ENCODE measurements at regions not wholly inside any gene's neighbourhood (a gene's known extent, or its start where the extent isn't known, plus 50 kb on each side); places are given as distances from the start of the nearest gene placed in this dataset.
A peak's percentile ranks its signal among the peaks of the same experiment; 100 is the strongest.

- H3K9ac ChIP-seq (ENCODE audit: insufficient read depth, low read length): no peak overlapping the region
- TF ChIP-seq CTCF (conservative IDR thresholded peaks at IDR 0.05 in 1 of 2, IDR thresholded peaks at IDR 0.05 in 1 of 2; ENCODE audit: low read depth in 1 of 2, low read length in 2 of 2) (no peak), EZH2 (IDR thresholded peaks at IDR 0.05; ENCODE audit: low read length, missing control alignments) (no peak)
- no peak for DNase-seq (ENCODE audit: low read depth in 2 of 2)
- H3K79me2 ChIP-seq (ENCODE audit: control insufficient read depth, insufficient read depth, low read length): no peaks in the 10 kb centered on the region
- H3K4me2 ChIP-seq (ENCODE audit: extremely low read depth, insufficient read depth, low read length): no peak overlapping the region
- no peaks in the 10 kb centered on the region for H3K27me3 ChIP-seq (ENCODE audit: control insufficient read depth, insufficient read depth, low read length)
- H3K36me3 ChIP-seq (ENCODE audit: control insufficient read depth, insufficient read depth, low read length): no peaks in the 10 kb centered on the region
- H2AFZ ChIP-seq (ENCODE audit: low read length): no peak overlapping the region
- no peak overlapping the region for H3K4me3 ChIP-seq (replicated peaks in 1 of 4; ENCODE audit: control extremely low read depth in 1 of 4, insufficient read depth in 1 of 4, low read depth in 3 of 4, low read length in 4 of 4)
- H4K20me1 ChIP-seq (ENCODE audit: control insufficient read depth, extremely low read depth, insufficient read depth, low read length): no peaks in the 10 kb centered on the region
- no peak overlapping the region for H3K27ac ChIP-seq (ENCODE audit: insufficient read depth, low read length)
- H3K9me3 ChIP-seq (ENCODE audit: control insufficient read depth, insufficient read depth, low read depth, low read length): no peaks in the 10 kb centered on the region
- H3K4me1 ChIP-seq (ENCODE audit: control insufficient read depth, extremely low read depth, insufficient read depth, low read length): no peaks in the 10 kb centered on the region
These were observed 193.7 kb upstream of the TLE4 start for GRCh38 chr9:79378107-79378506.

GRCh38 chr9:79382044-79382443 is 189.7 kb upstream of the TLE4 start:
- H3K4me2 ChIP-seq (ENCODE audit: extremely low read depth, insufficient read depth, low read length): no peak overlapping the region
- DNase-seq (ENCODE audit: low read depth in 2 of 2): no peak
- TF ChIP-seq EZH2 (IDR thresholded peaks at IDR 0.05; ENCODE audit: low read length, missing control alignments) (no peak), CTCF (conservative IDR thresholded peaks at IDR 0.05 in 1 of 2, IDR thresholded peaks at IDR 0.05 in 1 of 2; ENCODE audit: low read depth in 1 of 2, low read length in 2 of 2) (no peak)
- H3K4me1 ChIP-seq (ENCODE audit: control insufficient read depth, extremely low read depth, insufficient read depth, low read length): no peaks in the 10 kb centered on the region
- H3K36me3 ChIP-seq (ENCODE audit: control insufficient read depth, insufficient read depth, low read length): no peaks in the 10 kb centered on the region
- no peak overlapping the region for H3K27ac ChIP-seq (ENCODE audit: insufficient read depth, low read length)
- H3K4me3 ChIP-seq (replicated peaks in 1 of 4; ENCODE audit: control extremely low read depth in 1 of 4, insufficient read depth in 1 of 4, low read depth in 3 of 4, low read length in 4 of 4): no peak overlapping the region
- H3K27me3 ChIP-seq (ENCODE audit: control insufficient read depth, insufficient read depth, low read length): no peaks in the 10 kb centered on the region
- H3K9ac ChIP-seq (ENCODE audit: insufficient read depth, low read length): no peak overlapping the region
- H3K9me3 ChIP-seq (ENCODE audit: control insufficient read depth, insufficient read depth, low read depth, low read length): no peaks in the 10 kb centered on the region
- H4K20me1 ChIP-seq (ENCODE audit: control insufficient read depth, extremely low read depth, insufficient read depth, low read length): no peaks in the 10 kb centered on the region
- no peaks in the 10 kb centered on the region for H3K79me2 ChIP-seq (ENCODE audit: control insufficient read depth, insufficient read depth, low read length)
- H2AFZ ChIP-seq (ENCODE audit: low read length): no peak overlapping the region

- Histone ChIP-seq H3K4me3 (replicated peaks in 1 of 4; ENCODE audit: control extremely low read depth in 1 of 4, insufficient read depth in 1 of 4, low read depth in 3 of 4, low read length in 4 of 4) (no peak overlapping the region), H3K4me1 (ENCODE audit: control insufficient read depth, extremely low read depth, insufficient read depth, low read length) (no peaks in the 10 kb centered on the region), H3K4me2 (ENCODE audit: extremely low read depth, insufficient read depth, low read length) (no peak overlapping the region), H3K9me3 (ENCODE audit: control insufficient read depth, insufficient read depth, low read depth, low read length) (no peaks in the 10 kb centered on the region), H2AFZ (ENCODE audit: low read length) (no peak overlapping the region), H3K79me2 (ENCODE audit: control insufficient read depth, insufficient read depth, low read length) (no peaks in the 10 kb centered on the region), H3K36me3 (ENCODE audit: control insufficient read depth, insufficient read depth, low read length) (no peaks in the 10 kb centered on the region), H3K27me3 (ENCODE audit: control insufficient read depth, insufficient read depth, low read length) (no peaks in the 10 kb centered on the region), H3K27ac (ENCODE audit: insufficient read depth, low read length) (no peak overlapping the region), H4K20me1 (ENCODE audit: control insufficient read depth, extremely low read depth, insufficient read depth, low read length) (no peaks in the 10 kb centered on the region), H3K9ac (ENCODE audit: insufficient read depth, low read length) (no peak overlapping the region)
- peak in 1 of 2 donors; percentile 77 for DNase-seq (ENCODE audit: low read depth in 2 of 2)
- TF ChIP-seq CTCF (conservative IDR thresholded peaks at IDR 0.05 in 1 of 2, IDR thresholded peaks at IDR 0.05 in 1 of 2; ENCODE audit: low read depth in 1 of 2, low read length in 2 of 2) (no peak), EZH2 (IDR thresholded peaks at IDR 0.05; ENCODE audit: low read length, missing control alignments) (no peak)
These were observed 189.3 kb upstream of the TLE4 start for GRCh38 chr9:79382458-79382857.
